IPS-NIHi7 (cell line): ENCODE measurements at regions not wholly inside any gene's neighbourhood (a gene's known extent, or its start where the extent isn't known, plus 50 kb on each side); places are given as distances from the start of the nearest gene placed in this dataset.

Source experiments
- DNase-seq: peaks from one replicate; pipeline ENCODE4 v3.0.0; 2012; ENCODE audit warnings: mixed read lengths; ENCODE audit errors: extremely low spot score

GRCh38 chr2:100192825-100193224, 50.4 kb upstream of the AFF3 start:
- DNase-seq, result no peak

GRCh38 chr2:100192300-100192699, 49.9 kb upstream of the AFF3 start:
- no peak for DNase-seq
